DOHH2 (cell line): ENCODE measurements at regions not wholly inside any gene's neighbourhood (a gene's known extent, or its start where the extent isn't known, plus 50 kb on each side); places are given as distances from the start of the nearest gene placed in this dataset.

Experiments used
- H3F3A ChIP-seq: fragments of 200-600 bp; sonication (generic), shearing (Covaris generic); 2 replicates; pipeline ENCODE4 v1.6.0; 2016; ENCODE audit warnings: antibody characterized with exemption, mild to moderate bottlenecking; ENCODE audit not compliant: control insufficient read depth, insufficient read depth
- H3K27ac ChIP-seq: fragments of 200-600 bp; sonication (generic); 2 replicates; pipeline ENCODE4 v1.5.1; 2014; ENCODE audit warnings: low read depth, mild to moderate bottlenecking, low read length, moderate library complexity
- H3K27me3 ChIP-seq: fragments of 200-600 bp; sonication (generic); 2 replicates; pipeline ENCODE4 v1.6.1; 2014; ENCODE audit warnings: mild to moderate bottlenecking, low read length, mixed read lengths; ENCODE audit not compliant: control insufficient read depth
- H3K36me3 ChIP-seq: fragments of 200-600 bp; sonication (generic); 2 replicates; pipeline ENCODE4 v1.6.1; 2014; ENCODE audit warnings: mild to moderate bottlenecking, low read length, moderate library complexity, mixed read lengths; ENCODE audit not compliant: control insufficient read depth
- H3K4me1 ChIP-seq: fragments of 200-600 bp; sonication (generic); 2 replicates; pipeline ENCODE4 v1.6.1; 2014; ENCODE audit warnings: mild to moderate bottlenecking, low read length, mixed read lengths; ENCODE audit not compliant: control insufficient read depth
- H3K4me2 ChIP-seq: fragments of 200-600 bp; sonication (generic); 2 replicates; pipeline ENCODE4 v1.6.0; 2014; ENCODE audit warnings: mild to moderate bottlenecking, low read length, moderate library complexity
- H3K4me3 ChIP-seq: fragments of 200-600 bp; sonication (generic); 2 replicates; pipeline ENCODE4 v1.5.1; 2014; ENCODE audit warnings: mild to moderate bottlenecking, low read length, mixed read lengths
- H3K79me2 ChIP-seq: fragments of 200-600 bp; sonication (generic); 2 replicates; pipeline ENCODE4 v1.6.1; 2014; ENCODE audit warnings: mild to moderate bottlenecking, low read length, mixed read lengths; ENCODE audit not compliant: control insufficient read depth
- H3K9me2 ChIP-seq: fragments of 200-600 bp; sonication (generic); replicated peaks from 2 replicates; pipeline ENCODE4 v1.6.1; 2014; ENCODE audit warnings: mild to moderate bottlenecking, low read length, mixed read lengths; ENCODE audit not compliant: control insufficient read depth
- H3K9me3 ChIP-seq: fragments of 200-600 bp; sonication (generic); 2 replicates; pipeline ENCODE4 v1.6.1; 2014; ENCODE audit warnings: antibody characterized with exemption, low read length, mixed read lengths; ENCODE audit not compliant: control insufficient read depth, insufficient read depth
- H4K20me1 ChIP-seq: fragments of 200-600 bp; sonication (generic); 2 replicates; pipeline ENCODE4 v1.6.0; 2014; ENCODE audit warnings: low read depth, mild to moderate bottlenecking, antibody characterized with exemption, low read length, moderate library complexity; ENCODE audit not compliant: control insufficient read depth, insufficient read depth
- EZH2phosphoT487 ChIP-seq: fragments of 200-600 bp; sonication (generic); IDR thresholded peaks from 2 replicates; pipeline ENCODE4 v1.6.1; 2017; ENCODE audit warnings: borderline replicate concordance, mild to moderate bottlenecking, antibody characterized with exemption, low read length, moderate library complexity, mixed read lengths
- TF ChIP-seq, protein P1 (sequence below): fragments of 200-600 bp; sonication (generic); IDR thresholded peaks from one replicate; pipeline ENCODE4 v1.5.1; 2014; ENCODE audit warnings: antibody characterized with exemption, mild to moderate bottlenecking, low read depth, low read length; ENCODE audit not compliant: poor library complexity, severe bottlenecking

DNA sequence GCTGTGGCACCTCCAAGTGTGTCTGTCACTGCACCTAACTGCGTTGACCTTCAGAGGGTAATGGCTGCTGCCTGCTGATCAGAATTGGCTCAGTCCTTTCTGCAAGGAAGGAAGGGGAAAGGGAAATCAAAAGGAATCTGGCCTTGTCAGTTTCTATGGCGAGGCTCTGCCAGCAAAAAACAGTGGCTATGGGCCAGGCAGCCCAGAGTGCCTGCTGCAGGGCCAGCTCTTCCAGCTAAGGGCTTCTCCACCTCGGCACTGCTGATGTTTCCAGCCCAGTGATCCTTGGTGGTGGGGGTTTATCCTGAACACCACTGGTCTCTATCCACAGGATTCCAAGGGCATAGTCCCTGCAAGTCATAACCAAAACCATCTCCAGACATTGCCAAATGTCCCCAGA, 184.3 kb downstream of the TJP1 start:
- Histone ChIP-seq H3K9me2 (no peaks in the 10 kb centered on the region), H3K4me3 (no peak overlapping the region), H3K4me1 (no peaks in the 10 kb centered on the region), H3F3A (no peaks in the 10 kb centered on the region), H3K27me3 (no peaks in the 10 kb centered on the region), H3K4me2 (no peak overlapping the region), H3K36me3 (no peaks in the 10 kb centered on the region), H3K27ac (no peak overlapping the region), H3K79me2 (no peaks in the 10 kb centered on the region), H3K9me3 (no peaks in the 10 kb centered on the region), H4K20me1 (no peaks in the 10 kb centered on the region)
- no peak for TF ChIP-seq EZH2phosphoT487
- TF ChIP-seq, protein P1, sequence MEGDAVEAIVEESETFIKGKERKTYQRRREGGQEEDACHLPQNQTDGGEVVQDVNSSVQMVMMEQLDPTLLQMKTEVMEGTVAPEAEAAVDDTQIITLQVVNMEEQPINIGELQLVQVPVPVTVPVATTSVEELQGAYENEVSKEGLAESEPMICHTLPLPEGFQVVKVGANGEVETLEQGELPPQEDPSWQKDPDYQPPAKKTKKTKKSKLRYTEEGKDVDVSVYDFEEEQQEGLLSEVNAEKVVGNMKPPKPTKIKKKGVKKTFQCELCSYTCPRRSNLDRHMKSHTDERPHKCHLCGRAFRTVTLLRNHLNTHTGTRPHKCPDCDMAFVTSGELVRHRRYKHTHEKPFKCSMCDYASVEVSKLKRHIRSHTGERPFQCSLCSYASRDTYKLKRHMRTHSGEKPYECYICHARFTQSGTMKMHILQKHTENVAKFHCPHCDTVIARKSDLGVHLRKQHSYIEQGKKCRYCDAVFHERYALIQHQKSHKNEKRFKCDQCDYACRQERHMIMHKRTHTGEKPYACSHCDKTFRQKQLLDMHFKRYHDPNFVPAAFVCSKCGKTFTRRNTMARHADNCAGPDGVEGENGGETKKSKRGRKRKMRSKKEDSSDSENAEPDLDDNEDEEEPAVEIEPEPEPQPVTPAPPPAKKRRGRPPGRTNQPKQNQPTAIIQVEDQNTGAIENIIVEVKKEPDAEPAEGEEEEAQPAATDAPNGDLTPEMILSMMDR = no peak

DNA sequence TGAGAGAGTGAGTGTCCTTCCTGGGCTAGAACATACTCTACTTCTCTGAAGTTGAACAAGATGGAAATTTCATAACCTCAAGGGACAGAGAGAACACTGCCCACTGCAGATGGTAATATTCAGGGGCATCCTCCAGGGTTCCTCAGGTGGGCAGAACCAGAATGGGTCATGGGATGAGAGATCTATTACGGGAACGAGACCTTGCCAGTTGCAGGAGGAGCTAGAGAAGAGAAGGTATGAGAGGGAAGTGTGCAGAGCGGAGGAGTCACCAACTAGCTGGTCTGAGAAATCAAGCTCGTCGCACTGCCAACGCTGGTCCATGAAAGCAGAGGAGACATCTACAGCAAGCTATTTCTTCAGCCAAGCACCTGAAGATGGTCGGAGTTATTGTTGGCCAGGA, 184.7 kb downstream of the TJP1 start:
- TF ChIP-seq, protein P1 = no peak
- no peak for TF ChIP-seq EZH2phosphoT487
- Histone ChIP-seq H3K36me3 (no peaks in the 10 kb centered on the region), H3F3A (no peaks in the 10 kb centered on the region), H3K9me3 (no peaks in the 10 kb centered on the region), H3K27me3 (no peaks in the 10 kb centered on the region), H3K79me2 (no peaks in the 10 kb centered on the region), H3K4me2 (no peak overlapping the region), H3K27ac (no peak overlapping the region), H3K9me2 (no peaks in the 10 kb centered on the region), H4K20me1 (no peaks in the 10 kb centered on the region), H3K4me1 (no peaks in the 10 kb centered on the region), H3K4me3 (no peak overlapping the region)

DNA sequence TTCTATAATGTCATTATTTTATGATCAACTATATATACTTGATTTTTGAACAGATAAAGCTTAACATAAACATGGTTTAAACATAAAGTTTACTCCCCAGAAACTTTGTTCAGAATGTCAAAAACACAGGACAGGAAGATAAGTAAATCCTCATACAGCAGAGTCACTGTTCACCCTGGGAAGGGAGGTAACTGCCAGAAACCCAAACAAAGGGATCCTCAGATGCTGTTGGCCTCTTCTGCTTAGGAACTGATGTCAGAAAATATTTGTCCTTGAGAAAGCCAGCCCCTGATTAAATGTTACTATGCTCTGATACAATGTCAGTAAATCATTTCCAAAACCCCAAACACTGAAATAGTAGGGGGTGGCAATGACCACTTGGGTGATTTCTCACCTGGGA, 185.3 kb downstream of the TJP1 start:
- Histone ChIP-seq H3K79me2 (no peaks in the 10 kb centered on the region), H3K27ac (no peak overlapping the region)

More for the DNA sequence above, 185.3 kb downstream of the TJP1 start:
- TF ChIP-seq, protein P1 = no peak
- TF ChIP-seq EZH2phosphoT487 = no peak
- H3K4me1 ChIP-seq = no peaks in the 10 kb centered on the region
- no peaks in the 10 kb centered on the region for H3K9me3 ChIP-seq
- H3K36me3 ChIP-seq = no peaks in the 10 kb centered on the region
- no peak overlapping the region for H3K4me3 ChIP-seq
- H3K9me2 ChIP-seq = no peaks in the 10 kb centered on the region
- no peaks in the 10 kb centered on the region for H3K27me3 ChIP-seq
- no peaks in the 10 kb centered on the region for H4K20me1 ChIP-seq
- no peaks in the 10 kb centered on the region for H3F3A ChIP-seq
- no peak overlapping the region for H3K4me2 ChIP-seq
